Keratinocyte (primary cell): ENCODE measurements at regions not wholly inside any gene's neighbourhood (a gene's known extent, or its start where the extent isn't known, plus 50 kb on each side); places are given as distances from the start of the nearest gene placed in this dataset.

ENCODE experiments used
- CTCF ChIP-seq, 3 experiments: IDR thresholded peaks in 1 of 3; conservative IDR thresholded peaks in 1 of 3; optimal IDR thresholded peaks in 1 of 3; 2 replicates in 2 of 3; 3 replicates in 1 of 3; pipeline versions ENCODE3 to v1.5.1; 2011; ENCODE audit warnings: low read length in 3 of 3, mild to moderate bottlenecking in 3 of 3, moderate library complexity in 2 of 3, control low read depth in 1 of 3, inconsistent platforms in 1 of 3; ENCODE audit not compliant: insufficient read depth in 2 of 3; ENCODE audit errors: extremely low read depth in 1 of 3
- EZH2 ChIP-seq: IDR thresholded peaks from one replicate; pipeline ENCODE4 v1.6.1; 2012; ENCODE audit warnings: inconsistent platforms, mild to moderate bottlenecking, low read length, moderate library complexity

- TF ChIP-seq CTCF (optimal IDR thresholded peaks at IDR 0.05 in 1 of 3, IDR thresholded peaks at IDR 0.05 in 1 of 3, conservative IDR thresholded peaks at IDR 0.05 in 1 of 3; ENCODE audit: extremely low read depth in 1 of 3, insufficient read depth in 2 of 3, low read length in 3 of 3), result no peak
- TF ChIP-seq EZH2, result no peak
These were observed 141.5 kb downstream of the COPS8 start for GRCh38 chr2:237227190-237227589.
